ENCODE measurements at regions not wholly inside any gene's neighbourhood (a gene's known extent, or its start where the extent isn't known, plus 50 kb on each side); places are given as distances from the start of the nearest gene placed in this dataset.

DNA sequence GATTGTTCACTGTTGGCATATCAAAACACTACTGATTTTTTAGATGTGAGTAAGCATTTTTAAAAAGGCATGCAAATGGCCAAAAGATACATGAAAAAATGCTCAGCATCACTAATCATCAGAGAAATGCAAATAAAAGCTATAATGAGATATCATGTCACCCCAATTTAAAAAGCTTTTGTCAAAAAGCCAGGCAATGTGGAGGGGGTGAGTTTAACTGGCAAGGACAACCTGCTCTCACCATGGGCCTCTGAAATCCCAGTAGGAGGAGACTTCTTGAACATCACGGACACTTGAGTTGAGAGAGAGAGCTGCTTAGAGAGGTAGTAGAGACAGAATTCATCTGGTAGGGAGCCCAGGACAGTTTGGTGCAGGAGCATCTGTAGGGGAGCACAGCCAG lies 347.1 kb upstream of the MPDZ start:
- TF ChIP-seq, protein P1, sequence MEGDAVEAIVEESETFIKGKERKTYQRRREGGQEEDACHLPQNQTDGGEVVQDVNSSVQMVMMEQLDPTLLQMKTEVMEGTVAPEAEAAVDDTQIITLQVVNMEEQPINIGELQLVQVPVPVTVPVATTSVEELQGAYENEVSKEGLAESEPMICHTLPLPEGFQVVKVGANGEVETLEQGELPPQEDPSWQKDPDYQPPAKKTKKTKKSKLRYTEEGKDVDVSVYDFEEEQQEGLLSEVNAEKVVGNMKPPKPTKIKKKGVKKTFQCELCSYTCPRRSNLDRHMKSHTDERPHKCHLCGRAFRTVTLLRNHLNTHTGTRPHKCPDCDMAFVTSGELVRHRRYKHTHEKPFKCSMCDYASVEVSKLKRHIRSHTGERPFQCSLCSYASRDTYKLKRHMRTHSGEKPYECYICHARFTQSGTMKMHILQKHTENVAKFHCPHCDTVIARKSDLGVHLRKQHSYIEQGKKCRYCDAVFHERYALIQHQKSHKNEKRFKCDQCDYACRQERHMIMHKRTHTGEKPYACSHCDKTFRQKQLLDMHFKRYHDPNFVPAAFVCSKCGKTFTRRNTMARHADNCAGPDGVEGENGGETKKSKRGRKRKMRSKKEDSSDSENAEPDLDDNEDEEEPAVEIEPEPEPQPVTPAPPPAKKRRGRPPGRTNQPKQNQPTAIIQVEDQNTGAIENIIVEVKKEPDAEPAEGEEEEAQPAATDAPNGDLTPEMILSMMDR (IDR thresholded peaks at IDR 0.05; ENCODE audit: low read depth, low read length, poor library complexity, severe bottlenecking) = no peak
- TF ChIP-seq EZH2phosphoT487 (IDR thresholded peaks at IDR 0.05; ENCODE audit: borderline replicate concordance, low read length) = no peak

Data from DOHH2 (cell line).